ENCODE measurements at regions not wholly inside any gene's neighbourhood (a gene's known extent, or its start where the extent isn't known, plus 50 kb on each side); places are given as distances from the start of the nearest gene placed in this dataset.

- TF ChIP-seq CTCF (IDR thresholded peaks at IDR 0.05; ENCODE audit: low read length) = no peak
- no peak for TF ChIP-seq EZH2 (IDR thresholded peaks at IDR 0.05; ENCODE audit: borderline replicate concordance, low read length)
Measured at GRCh38 chr12:105880824-105881388, 257.8 kb downstream of the NUAK1 start.

All from OCI-LY1 (cell line).